H9 (cell line): ENCODE measurements at regions not wholly inside any gene's neighbourhood (a gene's known extent, or its start where the extent isn't known, plus 50 kb on each side); places are given as distances from the start of the nearest gene placed in this dataset.

Experiments
- DNase-seq: peaks from one replicate; pipeline ENCODE4 v3.0.0-alpha.2; 2017
- H2AFZ ChIP-seq: one replicate; pipeline ENCODE4 v1.6.1; 2013; ENCODE audit warnings: mild to moderate bottlenecking, low read length, control low read depth, moderate library complexity
- H2AK5ac ChIP-seq: 2 replicates; pipeline ENCODE4 v1.6.1; 2013; ENCODE audit warnings: low read length, control low read depth, mixed read lengths; ENCODE audit not compliant: insufficient read length
- H2BK120ac ChIP-seq: one replicate; pipeline ENCODE4 v1.6.1; 2013; ENCODE audit warnings: low read depth, mild to moderate bottlenecking, low read length, control low read depth, inconsistent platforms; ENCODE audit not compliant: poor library complexity, severe bottlenecking
- H2BK12ac ChIP-seq: 2 replicates; pipeline ENCODE4 v1.6.1; 2013; ENCODE audit warnings: low read length, control low read depth, mixed read lengths, low read depth; ENCODE audit not compliant: insufficient read length
- H2BK15ac ChIP-seq: 2 replicates; pipeline ENCODE4 v1.6.1; 2013; ENCODE audit warnings: low read depth, low read length, control low read depth
- H2BK20ac ChIP-seq: one replicate; pipeline ENCODE4 v1.6.1; 2013; ENCODE audit warnings: low read depth, mild to moderate bottlenecking, low read length, control low read depth, inconsistent platforms; ENCODE audit not compliant: poor library complexity, severe bottlenecking
- H2BK5ac ChIP-seq: 2 replicates; pipeline ENCODE4 v1.6.1; 2013; ENCODE audit warnings: low read length, control low read depth, mixed read lengths; ENCODE audit not compliant: insufficient read length
- H3K14ac ChIP-seq: 2 replicates; pipeline ENCODE4 v1.6.1; 2013; ENCODE audit warnings: low read length, control low read depth; ENCODE audit not compliant: insufficient read depth
- H3K18ac ChIP-seq: 2 replicates; pipeline ENCODE4 v1.6.1; 2013; ENCODE audit warnings: low read depth, mild to moderate bottlenecking, mixed read lengths, low read length, control low read depth; ENCODE audit not compliant: insufficient read length
- H3K23ac ChIP-seq: 2 replicates; pipeline ENCODE4 v1.6.1; 2013; ENCODE audit warnings: low read length, control low read depth, mixed read lengths, low read depth; ENCODE audit not compliant: insufficient read length
- H3K23me2 ChIP-seq: 2 replicates; pipeline ENCODE4 v1.6.1; 2013; ENCODE audit warnings: low read depth, mild to moderate bottlenecking, mixed read lengths, low read length, control low read depth; ENCODE audit not compliant: insufficient read length, poor library complexity, severe bottlenecking
- H3K27ac ChIP-seq: 2 replicates; pipeline ENCODE4 v1.5.1; 2013; ENCODE audit warnings: low read length, control low read depth, mixed read lengths, low read depth; ENCODE audit not compliant: insufficient read length
- H3K27me3 ChIP-seq: 2 replicates; pipeline ENCODE4 v1.6.1; 2013; ENCODE audit warnings: low read length, control low read depth, inconsistent platforms; ENCODE audit not compliant: insufficient read depth
- H3K4ac ChIP-seq: 2 replicates; pipeline ENCODE4 v1.6.1; 2013; ENCODE audit warnings: low read depth, mild to moderate bottlenecking, control low read depth, inconsistent platforms, low read length, moderate library complexity
- H3K4me1 ChIP-seq: 2 replicates; pipeline ENCODE4 v1.6.1; 2013; ENCODE audit warnings: low read length, control low read depth, inconsistent platforms; ENCODE audit not compliant: insufficient read depth
- H3K4me2 ChIP-seq: 2 replicates; pipeline ENCODE4 v1.6.1; 2013; ENCODE audit warnings: low read length, control low read depth, mixed read lengths; ENCODE audit not compliant: insufficient read length, insufficient read depth
- H3K56ac ChIP-seq: 2 replicates; pipeline ENCODE4 v1.6.1; 2013; ENCODE audit warnings: low read depth, mild to moderate bottlenecking, mixed read lengths, low read length, control low read depth; ENCODE audit not compliant: insufficient read length
- H3K79me1 ChIP-seq: 2 replicates; pipeline ENCODE4 v1.6.1; 2013; ENCODE audit warnings: low read depth, mild to moderate bottlenecking, moderate library complexity, low read length, control low read depth, inconsistent platforms; ENCODE audit not compliant: insufficient read depth, poor library complexity, severe bottlenecking
- H3K79me2 ChIP-seq: 2 replicates; pipeline ENCODE4 v1.6.1; 2013; ENCODE audit warnings: low read length, control low read depth, inconsistent platforms; ENCODE audit not compliant: insufficient read depth
- H3K9ac ChIP-seq: 2 replicates; pipeline ENCODE4 v1.6.1; 2013; ENCODE audit warnings: low read length, control low read depth, mixed read lengths; ENCODE audit not compliant: insufficient read length; ENCODE audit errors: extremely low read depth
- H3K9me3 ChIP-seq: one replicate; pipeline ENCODE4 v1.6.1; 2013; ENCODE audit warnings: low read depth, low read length, inconsistent platforms; ENCODE audit not compliant: control insufficient read depth
- H3T11ph ChIP-seq: one replicate; pipeline ENCODE4 v1.6.1; 2013; ENCODE audit warnings: mild to moderate bottlenecking, low read length, control low read depth, inconsistent platforms
- H4K20me1 ChIP-seq: one replicate; pipeline ENCODE4 v1.6.1; 2013; ENCODE audit not compliant: control insufficient read depth, insufficient read length, insufficient read depth
- H4K5ac ChIP-seq: 2 replicates; pipeline ENCODE4 v1.6.1; 2013; ENCODE audit warnings: low read depth, mild to moderate bottlenecking, mixed read lengths, low read length, control low read depth; ENCODE audit not compliant: insufficient read length
- H4K8ac ChIP-seq: replicated peaks from 2 replicates; pipeline ENCODE4 v1.6.1; 2013; ENCODE audit warnings: low read length, control low read depth, mixed read lengths, low read depth; ENCODE audit not compliant: insufficient read length
- H4K91ac ChIP-seq: 2 replicates; pipeline ENCODE4 v1.6.1; 2013; ENCODE audit warnings: low read depth, mild to moderate bottlenecking, moderate library complexity, mixed read lengths, low read length, control low read depth; ENCODE audit not compliant: insufficient read length
- H3K27ac Mint-ChIP-seq, 3 experiments: 2 replicates in 2 of 3; 3 replicates in 1 of 3; pipeline ENCODE4 v1.8.0; 2020 to 2021; ENCODE audit warnings: mixed read lengths in 3 of 3, mild to moderate bottlenecking in 1 of 3, moderate library complexity in 1 of 3
- H3K27me3 Mint-ChIP-seq: 2 replicates; pipeline ENCODE4 v1.8.0; 2021; ENCODE audit warnings: low read depth, mild to moderate bottlenecking, moderate library complexity, mixed read lengths
- H3K36me3 Mint-ChIP-seq, 3 experiments: 2 replicates in 2 of 3; 3 replicates in 1 of 3; pipeline ENCODE4 v1.8.0; 2020 to 2021; ENCODE audit warnings: low read depth in 3 of 3, mixed read lengths in 3 of 3; ENCODE audit not compliant: insufficient read depth in 1 of 3
- H3K4me1 Mint-ChIP-seq, 2 experiments: 2 replicates each; pipeline ENCODE4 v1.8.0; 2020; ENCODE audit warnings: mixed read lengths in 2 of 2
- H3K4me3 Mint-ChIP-seq, 2 experiments: 2 replicates in 1 of 2; 3 replicates in 1 of 2; pipeline ENCODE4 v1.8.0; 2020 to 2021; ENCODE audit warnings: mild to moderate bottlenecking in 2 of 2, mixed read lengths in 2 of 2, moderate library complexity in 1 of 2
- H3K9me3 Mint-ChIP-seq, 2 experiments: 2 replicates in 1 of 2; 3 replicates in 1 of 2; pipeline ENCODE4 v1.8.0; 2020; ENCODE audit warnings: mild to moderate bottlenecking in 2 of 2, mixed read lengths in 2 of 2, moderate library complexity in 1 of 2
- CTCF ChIP-seq: fragments of 200-600 bp; sonication (generic); conservative IDR thresholded peaks from 3 replicates; pipeline ENCODE4 v1.8.0; 2021; ENCODE audit warnings: antibody characterized with exemption, mild to moderate bottlenecking
- WGBS: extraction: QIAGEN DNeasy Blood & Tissue Kit; methylation state at CpG from one replicate; pipeline ENCODE4 v1.1.7; 2013; ENCODE audit warnings: missing lambda C conversion rate, low lambda C conversion rate, mixed read lengths; ENCODE audit not compliant: insufficient read length; ENCODE audit errors: extremely low coverage; 5-methylcytosine and 5-hydroxymethylcytosine counted together

DNA sequence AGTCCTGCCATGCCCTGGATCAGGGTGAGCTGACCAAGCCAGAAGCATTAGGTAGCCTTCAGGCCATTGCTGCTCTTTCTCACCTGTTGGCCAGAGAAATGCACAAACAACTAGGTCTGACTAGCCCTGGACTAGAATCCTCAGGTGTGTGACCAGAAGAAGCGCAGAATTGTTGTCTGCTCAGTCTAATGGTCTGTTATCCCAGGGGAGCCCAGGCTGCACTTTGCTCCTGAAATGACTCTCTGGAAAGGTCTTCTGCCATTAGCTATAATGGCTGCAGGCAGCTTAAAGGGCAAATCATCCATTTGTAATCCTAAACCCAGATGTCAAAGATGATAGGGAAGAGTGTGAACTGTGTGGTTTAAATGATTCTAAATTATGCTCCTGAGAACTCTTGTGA, 246.1 kb downstream of the NFKBIZ start:
- no peak overlapping the region for H2AK5ac ChIP-seq
- no peak overlapping the region for H4K91ac ChIP-seq
- no peak for TF ChIP-seq CTCF
- no peak overlapping the region for H3K23ac ChIP-seq
- H3T11ph ChIP-seq: no peak overlapping the region
- H3K27ac ChIP-seq: no peak overlapping the region
- no peak overlapping the region for H2BK5ac ChIP-seq
- H3K4me2 ChIP-seq: no peak overlapping the region
- no peak overlapping the region for H3K27ac Mint-ChIP-seq
- H4K20me1 ChIP-seq: no peaks in the 10 kb centered on the region
- H3K9me3 Mint-ChIP-seq: no peaks in the 10 kb centered on the region
- H3K27me3 Mint-ChIP-seq: no peaks in the 10 kb centered on the region
- H2BK15ac ChIP-seq: no peak overlapping the region
- H3K56ac ChIP-seq: no peak overlapping the region
- peaks cover 4% of the 10 kb centered on the region in 2 experiments; a peak in 3 of 4 replicates for H3K4me1 Mint-ChIP-seq
- H3K9me3 ChIP-seq: no peaks in the 10 kb centered on the region
- H3K4me1 ChIP-seq: no peaks in the 10 kb centered on the region
- H4K5ac ChIP-seq: no peak overlapping the region
- H3K4ac ChIP-seq: no peak overlapping the region
- H2BK20ac ChIP-seq: no peak overlapping the region
- H2BK12ac ChIP-seq: no peak overlapping the region
- H2BK120ac ChIP-seq: no peak overlapping the region
- no peak overlapping the region for H2AFZ ChIP-seq
- no peaks in the 10 kb centered on the region for H3K27me3 ChIP-seq
- no peak overlapping the region for H4K8ac ChIP-seq
- no peaks in the 10 kb centered on the region for H3K79me2 ChIP-seq
- no peaks in the 10 kb centered on the region for H3K79me1 ChIP-seq
- H3K23me2 ChIP-seq: no peaks in the 10 kb centered on the region
- H3K14ac ChIP-seq: no peak overlapping the region
- no peak overlapping the region for H3K9ac ChIP-seq
- no CpG with 5 or more reads among the region's 1 CpG for WGBS
- H3K36me3 Mint-ChIP-seq: no peaks in the 10 kb centered on the region
- H3K4me3 Mint-ChIP-seq: no peak overlapping the region
- DNase-seq: no peak
- no peak overlapping the region for H3K18ac ChIP-seq
